Muscle of back (tissue), 3 donors: ENCODE measurements at regions not wholly inside any gene's neighbourhood (a gene's known extent, or its start where the extent isn't known, plus 50 kb on each side); places are given as distances from the start of the nearest gene placed in this dataset.
"Not testable (repeated sequence)": the region's sequence is repeated elsewhere in the genome, so short reads cannot be mapped to it uniquely, and the experiment has no call there.

ENCODE experiments used
- DNase-seq, 3 donors: peaks; one replicate each; pipeline versions ENCODE4 v3.0.0 to v3.0.0-alpha.2; 2013

DNA sequence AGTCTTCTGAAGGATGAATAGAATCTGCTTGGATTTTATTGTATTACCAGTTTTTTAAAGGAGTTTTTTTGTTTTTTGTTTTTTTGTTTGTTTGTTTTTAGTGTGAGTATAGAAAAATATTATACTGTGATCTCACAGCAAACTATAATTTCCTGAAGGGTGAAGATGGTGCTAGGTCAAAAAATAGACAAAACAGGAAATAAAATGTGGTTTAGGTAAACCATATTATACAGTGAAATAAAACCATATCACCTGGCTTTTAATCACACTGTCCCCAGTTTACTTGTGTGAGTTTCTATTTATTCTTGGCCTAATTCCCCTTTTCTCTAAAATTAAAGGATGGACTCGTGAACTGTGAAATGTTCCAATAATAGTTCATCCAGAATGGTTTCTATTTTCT is 841.3 kb upstream of the CTNND2 start:
- DNase-seq: no peak

DNA sequence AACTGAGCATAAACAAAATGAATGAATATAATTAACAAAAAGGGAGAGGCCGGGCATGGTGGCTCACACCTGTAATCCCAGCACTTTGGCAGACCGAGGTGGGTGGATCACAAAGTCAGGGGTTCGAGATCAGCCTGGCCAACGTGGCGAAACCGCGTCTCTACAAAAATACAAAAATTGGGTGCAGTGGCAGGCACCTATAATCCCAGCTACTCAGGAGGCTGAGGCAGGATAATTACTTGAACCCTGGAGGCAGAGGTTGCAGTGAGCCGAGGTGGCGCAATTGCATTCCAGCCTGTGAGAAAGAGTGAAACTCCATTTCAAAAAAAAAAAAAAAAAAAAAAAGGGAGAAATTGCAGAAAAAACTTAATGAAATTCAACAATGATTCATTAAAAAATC is 839.3 kb upstream of the CTNND2 start:
- DNase-seq: no peak

DNA sequence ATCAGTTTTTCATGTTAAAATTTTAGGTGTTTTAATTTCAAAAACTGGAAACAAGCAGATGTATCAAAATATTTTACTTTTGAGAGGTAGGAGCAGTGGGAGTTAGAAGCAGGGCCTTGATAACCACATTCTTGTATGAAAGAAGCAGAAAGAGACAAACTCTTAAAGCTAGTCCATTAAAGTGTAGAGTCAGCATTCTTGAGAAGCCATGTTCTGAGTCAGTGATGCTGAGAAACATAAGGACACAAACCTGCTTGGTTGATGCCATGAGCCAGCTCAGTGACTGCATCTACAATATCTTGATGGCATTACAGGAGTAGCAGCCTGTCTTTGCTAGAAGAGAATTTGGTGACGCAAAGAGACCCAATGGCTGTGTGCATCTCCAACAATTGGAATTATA is 826.1 kb upstream of the CTNND2 start:
- no peak for DNase-seq

DNA sequence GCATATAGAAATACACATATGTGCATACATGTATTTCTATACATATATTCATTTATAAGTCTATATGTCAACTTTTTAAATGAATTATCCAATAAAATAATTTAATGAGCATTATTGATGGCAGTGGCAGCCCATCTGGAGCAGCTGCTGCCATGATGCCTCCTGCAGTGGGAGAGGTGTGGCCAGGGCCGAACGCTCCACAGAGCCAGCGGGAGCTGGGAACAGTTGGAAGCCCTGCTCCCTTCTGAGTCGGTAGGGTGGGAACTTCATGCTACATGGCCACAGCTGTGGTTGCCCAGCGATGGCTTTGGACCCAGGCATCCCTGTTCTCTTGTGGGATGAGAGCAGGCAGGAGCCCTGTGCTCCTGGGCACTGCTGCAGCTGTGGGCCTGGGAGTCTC is 812.4 kb upstream of the CTNND2 start:
- DNase-seq: no peak

DNA sequence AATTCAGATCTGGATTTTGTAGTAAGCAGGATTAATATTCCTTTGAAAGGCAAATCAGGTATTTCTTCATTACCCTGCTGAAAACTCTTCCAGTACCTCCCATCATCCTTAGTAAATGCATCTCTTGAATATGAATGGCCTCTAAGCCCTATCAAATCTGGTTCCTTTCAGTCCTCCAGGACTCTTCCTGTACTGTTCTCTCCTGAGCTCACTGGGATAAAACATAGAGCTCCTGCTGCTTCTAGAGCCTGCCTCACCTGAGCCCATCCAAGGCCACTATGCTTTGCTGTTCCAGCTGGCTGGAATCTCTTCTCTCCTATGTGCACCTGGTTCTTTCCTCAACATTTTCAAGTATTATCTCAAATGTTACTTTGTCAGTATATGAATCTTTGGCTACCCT is 803.3 kb upstream of the CTNND2 start:
- DNase-seq: no peak

DNA sequence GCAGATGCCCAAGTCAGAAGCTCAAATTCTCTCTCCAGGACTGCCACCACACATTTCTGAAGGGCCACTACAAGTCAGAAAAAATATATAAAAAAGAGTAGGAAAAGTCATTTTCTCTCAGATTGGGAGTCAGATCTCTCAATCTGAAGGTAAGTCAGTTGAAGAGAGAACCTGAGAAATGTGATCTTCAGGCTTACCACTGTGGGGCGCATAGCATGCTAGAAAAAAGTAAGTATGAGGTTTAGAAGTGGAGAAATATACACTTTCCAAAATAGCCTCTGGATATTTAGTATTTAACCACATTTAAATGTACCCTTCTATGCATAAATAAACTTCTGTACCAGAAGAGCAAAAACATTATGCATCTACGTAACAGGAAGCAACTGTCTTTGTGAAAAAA is 800.7 kb upstream of the CTNND2 start:
- DNase-seq: no peak

DNA sequence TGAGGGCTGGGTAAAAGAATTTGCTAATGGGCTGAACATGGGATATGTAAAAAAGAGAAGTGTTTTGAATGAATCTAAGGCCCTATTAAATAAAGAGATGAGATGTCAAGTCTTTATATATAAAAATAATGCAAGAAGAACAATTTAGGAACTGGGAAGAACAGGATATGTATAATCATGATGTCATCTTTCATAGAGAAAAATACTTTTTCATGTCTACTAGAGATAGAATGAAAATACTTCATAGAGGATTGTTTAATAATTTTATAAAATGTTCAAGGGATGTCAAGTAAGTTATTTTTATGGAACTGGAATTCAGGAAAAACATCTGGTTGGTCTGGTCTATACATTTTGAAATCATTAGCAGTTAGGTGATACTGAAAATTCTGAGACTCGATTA is 799.0 kb upstream of the CTNND2 start:
- DNase-seq: no peak

DNA sequence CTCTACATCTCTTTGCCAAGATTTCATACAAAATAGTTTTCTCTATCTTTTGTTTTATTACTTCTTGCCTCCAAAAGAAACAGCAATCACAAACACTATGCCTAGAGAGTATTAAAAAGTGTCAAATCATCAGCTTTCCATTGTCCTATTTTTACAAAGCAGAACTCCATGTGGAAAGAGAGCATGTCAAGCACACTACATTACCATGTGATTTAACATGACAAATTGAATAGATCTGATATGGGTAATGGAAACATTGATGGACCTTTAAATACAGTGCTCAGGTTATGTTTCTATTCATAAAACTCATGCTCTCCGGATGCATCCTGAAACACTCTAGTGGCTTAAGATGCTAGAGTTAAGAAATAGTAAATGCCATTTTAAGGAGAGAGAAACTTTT is 791.4 kb upstream of the CTNND2 start:
- DNase-seq: no peak

DNA sequence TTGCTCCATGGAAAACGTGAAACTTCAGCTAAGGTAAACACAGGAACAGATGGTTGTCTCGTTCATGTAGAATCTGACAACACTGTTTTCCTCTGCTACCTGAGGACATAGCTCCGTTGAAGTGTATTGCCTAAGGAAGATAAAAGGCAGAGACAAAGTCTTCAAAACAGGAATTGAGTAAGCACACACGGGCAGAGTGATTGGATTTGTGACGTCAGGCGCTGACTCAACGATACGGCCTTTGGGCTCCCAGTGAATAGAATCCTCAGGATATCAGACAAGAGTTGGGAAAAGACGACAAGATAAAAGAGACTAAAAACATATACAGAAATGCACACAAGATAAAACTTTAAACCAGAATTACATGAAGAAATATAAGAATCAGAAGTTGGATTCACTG is 787.1 kb upstream of the CTNND2 start:
- DNase-seq: no peak

DNA sequence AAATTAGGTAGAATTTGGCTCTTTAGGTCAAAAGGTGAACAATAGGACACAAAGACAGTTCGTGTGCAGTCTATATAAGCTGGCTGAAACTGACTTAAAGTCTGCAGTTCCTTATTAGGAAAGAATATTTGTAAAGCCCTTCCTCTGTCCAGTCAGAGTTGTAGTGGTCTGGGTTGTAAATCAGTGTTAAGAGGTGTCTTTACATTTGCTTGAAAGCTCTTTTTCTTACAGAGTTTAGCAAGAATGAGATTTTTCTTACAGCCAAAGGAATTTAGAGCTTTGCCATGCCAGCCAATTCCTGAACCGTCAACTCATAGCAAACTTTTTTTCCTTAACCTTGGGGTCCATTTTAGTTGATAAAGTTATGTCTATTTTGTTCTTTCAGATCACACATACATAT is 786.1 kb upstream of the CTNND2 start:
- DNase-seq: no peak

DNA sequence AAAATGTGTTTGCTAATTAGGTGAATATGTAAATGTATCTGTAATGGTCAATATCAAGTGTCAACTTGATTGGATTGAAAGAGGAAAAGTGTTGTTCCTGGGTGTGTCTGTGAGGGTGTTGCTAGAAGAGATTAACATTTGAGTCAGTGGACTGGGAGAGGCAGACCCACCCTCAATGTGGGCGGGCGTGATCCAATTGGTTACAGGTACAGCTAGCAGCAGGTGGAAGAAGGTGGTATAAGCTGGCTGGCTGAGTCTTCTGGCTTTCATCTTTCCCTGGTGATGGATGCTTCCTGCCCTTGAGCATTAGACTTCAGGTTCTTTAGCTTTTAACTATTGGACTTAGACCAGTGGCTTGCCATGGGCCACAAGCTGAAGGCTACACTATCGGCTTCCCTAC is 779.0 kb upstream of the CTNND2 start:
- DNase-seq: no peak

DNA sequence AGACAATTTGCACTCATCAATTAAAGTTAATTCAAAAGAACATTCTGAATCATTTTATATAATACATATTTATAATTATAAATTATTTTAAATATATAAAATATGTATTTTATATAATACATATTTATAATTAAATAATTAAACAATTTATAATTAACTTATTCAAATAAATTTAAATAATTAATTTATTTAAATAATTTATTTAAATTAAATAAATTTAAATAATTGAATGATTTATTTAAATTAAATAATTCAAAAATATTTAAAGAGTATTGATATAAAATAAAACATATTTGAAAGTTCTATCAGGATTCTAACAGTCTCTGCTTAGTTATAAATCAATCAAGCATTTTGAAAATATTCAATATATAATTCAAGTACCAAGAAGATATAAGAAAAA is 775.5 kb upstream of the CTNND2 start:
- no peak for DNase-seq

DNA sequence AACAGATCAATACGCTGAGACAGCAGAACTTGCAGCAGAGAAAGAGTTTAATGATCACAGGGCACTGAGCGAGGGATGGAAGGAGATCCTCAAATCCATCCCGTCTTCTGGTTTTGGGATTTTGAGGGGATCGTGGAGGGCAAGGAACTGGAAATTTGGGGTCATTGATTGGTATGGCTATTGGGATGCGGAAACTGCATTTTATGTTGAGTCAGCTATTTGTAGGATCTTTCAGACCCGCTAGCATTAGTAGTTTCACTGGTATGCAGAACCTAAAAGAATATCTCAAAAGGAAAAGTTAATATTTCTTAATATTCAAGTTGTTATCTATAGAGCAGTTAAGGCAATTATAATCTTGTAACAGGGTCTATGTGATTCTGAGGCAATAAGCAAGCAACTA is 771.7 kb upstream of the CTNND2 start:
- no peak for DNase-seq

DNA sequence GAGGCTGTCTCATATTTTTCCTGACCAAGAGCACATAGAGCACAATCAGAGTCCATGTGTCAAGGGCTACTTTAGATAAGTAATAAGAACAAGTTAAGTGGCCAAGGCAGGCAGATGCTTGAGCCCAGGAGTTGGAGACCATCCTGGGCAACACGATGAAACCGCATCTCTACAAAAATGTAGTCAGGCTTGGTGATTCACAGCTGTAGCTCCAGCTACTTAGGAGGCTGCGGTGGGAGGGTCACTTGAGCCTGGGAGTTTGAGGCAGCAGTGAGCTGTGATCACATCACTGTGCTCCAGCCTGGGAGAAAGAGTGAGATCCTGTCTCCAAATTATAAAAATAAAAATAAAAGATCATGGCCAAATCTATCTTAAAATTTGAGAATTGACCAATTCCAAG is 767.9 kb upstream of the CTNND2 start:
- DNase-seq: no peak

DNA sequence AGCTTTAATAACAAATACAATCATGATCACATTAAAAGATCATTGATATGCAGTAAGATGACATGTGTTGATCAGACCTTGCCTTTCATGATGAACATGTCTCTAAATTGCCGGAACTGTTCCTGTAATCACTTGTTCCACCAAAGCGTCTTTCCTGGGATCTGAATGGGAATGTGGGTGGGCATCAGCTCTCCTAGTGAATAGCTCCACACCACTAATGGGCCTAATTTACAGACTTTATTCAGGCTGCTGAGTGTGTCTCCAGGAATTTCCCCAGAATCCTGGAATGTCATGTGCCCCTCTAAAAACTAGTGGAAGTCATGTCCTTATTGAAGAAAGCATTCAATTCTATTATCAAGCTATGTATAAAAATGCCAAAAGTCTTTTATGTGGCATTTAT is 765.1 kb upstream of the CTNND2 start:
- no peak for DNase-seq

DNA sequence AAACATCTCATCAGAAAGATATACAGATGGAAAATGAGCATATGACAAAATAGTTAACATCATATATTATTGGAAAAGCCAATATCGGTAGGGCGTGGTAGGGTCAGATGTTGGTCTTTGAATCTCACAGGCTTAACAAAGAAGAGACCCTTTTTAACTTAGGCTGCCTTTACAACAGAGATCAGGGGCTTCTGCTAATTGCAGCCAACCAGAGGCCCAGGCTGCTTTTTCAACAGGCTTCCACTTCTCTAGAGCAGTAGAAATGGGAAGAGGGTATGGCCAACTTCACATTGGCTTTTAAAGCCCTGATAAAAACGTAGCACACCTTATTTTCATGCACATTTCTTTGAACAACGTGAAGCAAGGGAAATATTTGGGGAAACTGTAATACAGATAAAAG is 764.3 kb upstream of the CTNND2 start:
- DNase-seq: no peak

DNA sequence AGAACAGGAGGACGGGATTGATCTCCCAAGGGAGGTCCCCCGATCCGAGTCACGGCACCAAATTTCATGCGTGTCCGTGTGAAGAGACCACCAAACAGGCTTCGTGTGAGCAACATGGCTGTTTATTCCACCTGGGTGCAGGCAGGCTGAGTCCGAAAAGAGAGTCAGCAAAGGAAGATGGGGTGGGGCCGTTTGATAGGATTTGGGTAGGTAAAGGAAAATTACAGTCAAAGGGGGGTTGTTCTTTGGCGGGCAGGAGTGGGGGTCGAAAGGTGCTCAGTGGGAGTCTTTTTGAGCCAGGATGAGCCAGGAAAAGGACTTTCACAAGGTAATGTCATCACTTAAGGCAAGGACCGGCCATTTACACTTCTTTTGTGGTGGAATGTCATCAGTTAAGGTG is 763.6 kb upstream of the CTNND2 start:
- not testable (repeated sequence) for DNase-seq

DNA sequence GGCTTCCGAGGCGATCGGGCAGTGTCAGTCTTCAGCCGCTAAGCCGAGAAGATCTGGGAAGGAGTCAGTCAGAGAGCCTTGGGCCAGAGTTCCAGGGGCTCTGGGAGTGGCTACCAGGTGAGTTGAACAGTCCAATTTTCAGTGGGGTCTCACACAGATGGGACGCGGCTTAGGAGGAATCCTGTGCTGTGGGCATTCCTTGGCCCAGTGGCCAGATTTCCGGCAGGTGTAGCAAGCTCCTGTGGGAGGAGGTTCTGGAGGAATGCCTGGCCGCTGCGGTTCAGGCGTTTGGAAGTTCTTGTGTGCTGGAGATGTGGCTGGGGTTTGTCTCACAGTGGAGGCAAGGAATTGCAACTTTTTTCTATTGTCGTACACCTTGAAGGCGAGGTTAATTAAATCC is 761.5 kb upstream of the CTNND2 start:
- DNase-seq: not testable (repeated sequence)

DNA sequence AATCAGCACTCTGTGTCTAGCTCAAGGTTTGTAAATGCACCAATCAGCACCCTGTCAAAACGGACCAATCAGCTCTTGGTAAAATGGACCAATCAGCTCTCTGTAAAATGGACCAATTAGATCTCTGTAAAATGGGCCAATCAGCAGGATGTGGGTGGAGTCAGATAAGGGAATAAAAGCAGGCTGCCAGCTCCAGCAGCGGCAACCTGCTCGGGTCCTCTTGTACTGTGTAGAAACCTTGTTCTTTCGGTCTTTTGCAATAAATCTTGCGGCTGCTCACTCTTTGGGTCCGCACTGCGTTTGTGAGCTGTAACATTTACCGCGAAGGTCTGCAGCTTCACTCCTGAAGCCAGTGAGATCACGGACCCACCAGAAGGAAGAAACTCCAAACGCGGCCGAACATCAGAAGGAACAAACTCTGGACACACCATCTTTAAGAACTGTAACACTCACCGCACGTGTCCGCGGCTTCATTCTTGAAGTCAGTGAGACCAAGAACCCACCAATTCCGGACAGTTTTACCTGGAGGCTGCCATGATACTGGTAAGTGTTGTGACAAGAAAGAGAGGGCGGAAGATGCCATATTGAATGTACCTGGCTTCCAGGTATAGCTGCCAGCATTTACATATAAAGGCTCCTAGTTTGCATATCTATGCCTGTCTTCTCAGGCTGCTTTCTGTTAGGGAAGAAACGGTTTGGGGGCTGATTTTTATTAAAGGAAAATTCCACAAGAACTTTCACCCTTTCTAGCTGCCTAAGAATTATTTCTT is 758.5 kb upstream of the CTNND2 start:
- DNase-seq: no peak

DNA sequence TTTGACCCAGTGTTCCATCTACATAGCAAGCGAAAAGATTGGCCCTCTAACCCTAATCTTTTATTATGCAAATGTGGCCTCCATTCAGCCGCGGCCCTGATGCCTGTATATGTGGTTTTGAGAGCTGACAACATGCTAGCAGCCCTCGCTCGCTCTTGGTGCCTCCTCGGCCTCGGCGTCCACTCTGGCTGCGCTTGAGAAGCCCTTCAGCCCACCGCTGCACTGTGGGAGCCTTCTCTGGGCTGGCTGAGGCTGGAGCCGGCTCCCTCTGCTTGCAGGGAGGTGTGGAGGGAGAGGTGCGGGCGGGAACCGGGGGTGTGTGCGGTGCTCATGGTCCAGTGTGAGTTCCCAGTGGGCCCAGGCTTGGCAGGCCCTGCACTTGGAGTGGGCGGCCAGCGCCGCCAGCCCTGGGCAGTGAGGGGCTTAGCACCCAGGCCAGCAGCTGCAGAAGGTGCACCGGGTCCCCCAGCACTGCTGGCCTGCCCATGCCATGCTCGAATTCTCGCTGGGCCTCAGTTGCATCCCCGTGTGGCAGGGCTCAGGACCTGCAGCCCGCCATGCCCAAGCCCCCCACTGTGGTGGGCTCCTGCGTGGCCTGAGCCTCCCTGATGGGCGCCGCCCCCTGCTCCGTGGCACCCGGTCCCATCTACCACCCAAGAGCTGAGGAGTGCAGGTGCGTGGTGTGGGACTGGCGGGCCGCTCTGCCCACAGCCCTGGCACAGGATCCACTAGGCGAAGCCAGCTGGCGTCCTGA is 757.5 kb upstream of the CTNND2 start:
- no peak for DNase-seq

DNA sequence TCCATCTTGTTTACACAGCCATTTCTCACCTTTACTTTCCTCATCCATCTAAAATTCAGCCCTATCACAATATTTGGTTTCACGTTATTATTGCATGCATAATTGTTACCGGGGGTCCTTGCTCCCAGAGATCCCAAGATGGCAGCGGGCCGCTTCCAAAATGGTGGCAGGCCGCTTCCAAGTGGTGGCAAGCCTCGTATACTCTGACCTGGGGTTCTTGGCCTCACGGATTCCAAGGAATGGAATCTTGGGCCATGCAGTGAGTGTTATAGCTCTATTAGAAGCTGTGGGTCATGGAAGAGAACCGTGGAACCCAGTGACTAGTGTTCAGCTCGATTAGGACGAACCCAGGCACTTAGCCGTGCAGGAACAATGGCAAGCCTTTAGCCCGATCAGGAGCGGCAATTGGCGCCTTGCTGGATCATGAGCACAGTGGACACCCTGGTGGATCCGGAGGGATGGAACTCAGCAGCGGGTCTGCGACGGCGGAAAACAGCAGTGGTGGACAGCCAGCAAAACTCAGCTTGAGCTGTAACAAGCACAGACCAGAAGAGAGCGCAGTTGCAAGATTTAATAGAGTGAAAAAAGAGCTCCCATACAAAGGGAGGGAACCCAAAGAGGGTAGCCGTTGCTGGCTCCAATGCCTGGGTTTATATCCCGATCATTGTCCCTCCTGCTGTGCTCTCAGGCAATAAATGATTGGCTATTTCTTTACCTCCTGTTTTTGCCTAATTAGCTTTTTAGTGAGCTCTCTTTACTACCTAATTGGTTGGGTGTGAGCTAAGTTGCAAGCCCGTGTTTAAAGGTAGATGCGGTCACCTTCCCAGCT is 756.2 kb upstream of the CTNND2 start:
- DNase-seq: not testable (repeated sequence)

DNA sequence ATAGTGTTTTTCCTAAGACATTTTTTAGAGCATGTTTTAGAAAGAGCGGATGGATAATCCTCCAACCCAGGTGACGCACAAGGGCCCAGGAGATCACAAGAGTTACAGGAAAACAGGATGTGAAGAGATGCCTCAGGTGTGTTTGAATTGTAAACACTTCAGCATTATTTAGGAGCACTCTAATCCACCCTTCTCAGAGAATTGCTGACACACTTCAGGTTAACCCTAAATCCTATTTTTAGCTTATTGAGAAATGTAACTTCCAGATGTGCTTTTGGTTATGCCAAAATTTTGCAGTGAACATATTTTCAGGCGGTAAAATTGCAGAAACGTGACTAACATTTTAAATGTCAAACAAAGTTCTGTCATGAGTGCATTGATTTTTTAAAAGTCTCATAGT is 755.4 kb upstream of the CTNND2 start:
- peak in 1 of 3 donors; percentile 18 for DNase-seq
